Uterus (tissue), 3 donors: ENCODE measurements at regions not wholly inside any gene's neighbourhood (a gene's known extent, or its start where the extent isn't known, plus 50 kb on each side); places are given as distances from the start of the nearest gene placed in this dataset.

Experiments
- DNase-seq, 2 donors: peaks; one replicate each; pipeline ENCODE4 v3.0.0-alpha.2; 2019 to 2020
- H3K27ac ChIP-seq, 2 donors: fragments of 200-600 bp; sonication (generic); 1 replicate in 1 of 2; 2 replicates in 1 of 2; pipeline ENCODE4 v1.5.1; 2016 to 2018
- H3K27me3 ChIP-seq, 2 donors: fragments of 200-600 bp; sonication (generic); one replicate each; pipeline ENCODE4 v1.5.1; 2018 to 2019; ENCODE audit warnings: control low read depth in 1 of 2
- H3K36me3 ChIP-seq, 2 donors: fragments of 200-600 bp; sonication (generic); one replicate each; pipeline ENCODE4 v1.5.1; 2019; ENCODE audit warnings: control low read depth in 1 of 2
- H3K4me1 ChIP-seq, 2 donors: fragments of 200-600 bp; sonication (generic); one replicate each; pipeline ENCODE4 v1.5.1; 2018 to 2019; ENCODE audit warnings: control low read depth in 1 of 2
- H3K4me3 ChIP-seq, 2 donors: fragments of 200-600 bp; sonication (generic); 1 replicate in 1 of 2; 2 replicates in 1 of 2; pipeline ENCODE4 v1.5.1; 2018 to 2019; ENCODE audit warnings: mild to moderate bottlenecking in 1 of 2
- H3K9me3 ChIP-seq, 2 donors: fragments of 200-600 bp; sonication (generic); one replicate each; pipeline ENCODE4 v1.5.1; 2019; ENCODE audit warnings: control low read depth in 1 of 2
- POLR2A ChIP-seq, 2 donors: fragments of 450-650 bp; IDR thresholded peaks; one replicate each; pipeline ENCODE4 v1.6.1; 2016; ENCODE audit warnings: antibody characterized with exemption in 2 of 2, mild to moderate bottlenecking in 1 of 2, moderate library complexity in 1 of 2
- intact Hi-C: fragments of 100-400 bp; cut with DNase I; formaldehyde crosslinking; loops from one replicate; pipeline ENCODE4 v1.15.1; 2023; ENCODE audit warnings: low total_unique reads
- TF ChIP-seq, protein P1 (sequence below), 4 experiments: fragments of 200-600 bp in 2 of 4; fragments of 450-650 bp in 2 of 4; sonication (generic) in 2 of 4; IDR thresholded peaks; one replicate each; pipeline ENCODE4 v1.5.1; 2016 to 2019; ENCODE audit warnings: antibody characterized with exemption in 4 of 4, mild to moderate bottlenecking in 2 of 4, moderate library complexity in 1 of 4
- donor health status: DM: yes; HTN: yes; CAD: no.

GRCh38 chr7:68280931-68281330 is 1284.3 kb downstream of the TYW1 start:
- Histone ChIP-seq H3K36me3 (no peaks in the 10 kb centered on the region), H3K4me3 (no peak overlapping the region), H3K27ac (no peak overlapping the region), H3K9me3 (no peaks in the 10 kb centered on the region), H3K27me3 (no peaks in the 10 kb centered on the region), H3K4me1 (no peaks in the 10 kb centered on the region)
- no peak for DNase-seq
- intact Hi-C loops, result no loop called here
- TF ChIP-seq, protein P1, sequence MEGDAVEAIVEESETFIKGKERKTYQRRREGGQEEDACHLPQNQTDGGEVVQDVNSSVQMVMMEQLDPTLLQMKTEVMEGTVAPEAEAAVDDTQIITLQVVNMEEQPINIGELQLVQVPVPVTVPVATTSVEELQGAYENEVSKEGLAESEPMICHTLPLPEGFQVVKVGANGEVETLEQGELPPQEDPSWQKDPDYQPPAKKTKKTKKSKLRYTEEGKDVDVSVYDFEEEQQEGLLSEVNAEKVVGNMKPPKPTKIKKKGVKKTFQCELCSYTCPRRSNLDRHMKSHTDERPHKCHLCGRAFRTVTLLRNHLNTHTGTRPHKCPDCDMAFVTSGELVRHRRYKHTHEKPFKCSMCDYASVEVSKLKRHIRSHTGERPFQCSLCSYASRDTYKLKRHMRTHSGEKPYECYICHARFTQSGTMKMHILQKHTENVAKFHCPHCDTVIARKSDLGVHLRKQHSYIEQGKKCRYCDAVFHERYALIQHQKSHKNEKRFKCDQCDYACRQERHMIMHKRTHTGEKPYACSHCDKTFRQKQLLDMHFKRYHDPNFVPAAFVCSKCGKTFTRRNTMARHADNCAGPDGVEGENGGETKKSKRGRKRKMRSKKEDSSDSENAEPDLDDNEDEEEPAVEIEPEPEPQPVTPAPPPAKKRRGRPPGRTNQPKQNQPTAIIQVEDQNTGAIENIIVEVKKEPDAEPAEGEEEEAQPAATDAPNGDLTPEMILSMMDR (IDR thresholded peaks at IDR 0.05), result no peak
- TF ChIP-seq POLR2A (IDR thresholded peaks at IDR 0.05), result no peak

DNA sequence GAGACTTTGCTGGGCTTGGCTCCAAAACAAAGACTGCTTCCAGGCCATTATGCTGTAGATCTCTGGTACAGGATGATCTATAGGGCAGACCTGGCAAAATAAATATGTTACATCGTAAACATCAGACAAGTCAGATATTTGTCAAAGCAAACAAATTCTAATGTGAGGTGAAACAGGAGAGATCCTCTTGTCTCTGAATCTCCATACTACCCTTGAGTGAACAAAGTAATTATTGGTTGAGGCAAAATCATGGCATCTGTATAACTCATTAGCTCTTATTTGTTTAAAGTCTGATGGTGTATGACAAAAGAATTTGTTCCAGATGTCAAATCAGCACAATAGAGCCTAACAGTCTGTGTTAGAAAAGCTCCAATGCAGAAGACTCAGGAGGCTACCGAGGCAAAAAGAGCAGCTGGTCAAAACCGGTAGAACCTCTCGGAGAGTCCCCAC is 1291.5 kb downstream of the TYW1 start:
- Histone ChIP-seq H3K36me3 (no peaks in the 10 kb centered on the region), H3K4me1 (no peaks in the 10 kb centered on the region), H3K4me3 (no peak overlapping the region), H3K27ac (no peak overlapping the region), H3K9me3 (no peaks in the 10 kb centered on the region), H3K27me3 (no peaks in the 10 kb centered on the region)
- TF ChIP-seq, protein P1 (IDR thresholded peaks at IDR 0.05), result no peak
- no peak for TF ChIP-seq POLR2A (IDR thresholded peaks at IDR 0.05)
- DNase-seq, result no peak
- intact Hi-C loops, result no loop called here

- Histone ChIP-seq H3K27me3 (no peaks in the 10 kb centered on the region), H3K27ac (no peak overlapping the region), H3K9me3 (no peaks in the 10 kb centered on the region), H3K4me1 (no peaks in the 10 kb centered on the region), H3K36me3 (no peaks in the 10 kb centered on the region), H3K4me3 (no peak overlapping the region)
- intact Hi-C loops, result no loop called here
- DNase-seq, result no peak
- TF ChIP-seq, protein P1 (IDR thresholded peaks at IDR 0.05), result no peak
- TF ChIP-seq POLR2A (IDR thresholded peaks at IDR 0.05), result no peak
Measured at GRCh38 chr7:68291710-68292109, 1295.1 kb downstream of the TYW1 start.

- no peak for TF ChIP-seq POLR2A (IDR thresholded peaks at IDR 0.05)
- TF ChIP-seq, protein P1 (IDR thresholded peaks at IDR 0.05), result no peak
- H3K9me3 ChIP-seq, result no peaks in the 10 kb centered on the region
- no peaks in the 10 kb centered on the region for H3K4me1 ChIP-seq
- H3K27me3 ChIP-seq, result no peaks in the 10 kb centered on the region
- H3K27ac ChIP-seq, result no peak overlapping the region
- H3K4me3 ChIP-seq, result no peak overlapping the region
- H3K36me3 ChIP-seq, result no peaks in the 10 kb centered on the region
- no peak for DNase-seq
- intact Hi-C loops, result no loop called here
Measured at GRCh38 chr7:68295386-68295785, 1298.8 kb downstream of the TYW1 start.

- H3K27me3 ChIP-seq, result no peaks in the 10 kb centered on the region
- TF ChIP-seq, protein P1 (IDR thresholded peaks at IDR 0.05), result no peak
- TF ChIP-seq POLR2A (IDR thresholded peaks at IDR 0.05), result no peak
- H3K4me3 ChIP-seq, result no peak overlapping the region
- no peaks in the 10 kb centered on the region for H3K36me3 ChIP-seq
- intact Hi-C loops, result no loop called here
- no peaks in the 10 kb centered on the region for H3K9me3 ChIP-seq
- no peak overlapping the region for H3K27ac ChIP-seq
- DNase-seq, result no peak
- H3K4me1 ChIP-seq, result no peaks in the 10 kb centered on the region
Measured at GRCh38 chr7:68304536-68304935, 1293.7 kb upstream of the AUTS2 start.
